ENCODE measurements at regions not wholly inside any gene's neighbourhood (a gene's known extent, or its start where the extent isn't known, plus 50 kb on each side); places are given as distances from the start of the nearest gene placed in this dataset.

- TF ChIP-seq CTCF (IDR thresholded peaks at IDR 0.05) (no peak), POLR2A (IDR thresholded peaks at IDR 0.05) (no peak)
Measured at GRCh38 chr2:82279367-82279766, 1974.8 kb upstream of the LRRTM1 start.

Measured in body of pancreas (tissue), 4 donors.